ENCODE measurements at regions not wholly inside any gene's neighbourhood (a gene's known extent, or its start where the extent isn't known, plus 50 kb on each side); places are given as distances from the start of the nearest gene placed in this dataset.

- Histone ChIP-seq H3K4me2 (ENCODE audit: low read depth, low read length) (no peak overlapping the region), H3K9me3 (ENCODE audit: low read length) (no peaks in the 10 kb centered on the region), H3K4me3 (replicated peaks in 1 of 3; ENCODE audit: insufficient read depth in 1 of 3, low read depth in 2 of 3, low read length in 3 of 3) (no peak overlapping the region), H3K79me2 (ENCODE audit: insufficient read depth, low read length) (no peaks in the 10 kb centered on the region), H3K4me1 (ENCODE audit: insufficient read depth, low read length) (no peaks in the 10 kb centered on the region), H3K27me3 (ENCODE audit: control insufficient read depth in 1 of 2, insufficient read depth in 2 of 2, low read length in 2 of 2) (no peaks in the 10 kb centered on the region), H3K36me3 (replicated peaks in 1 of 2; ENCODE audit: control insufficient read depth in 1 of 2, insufficient read depth in 2 of 2, low read length in 2 of 2) (no peaks in the 10 kb centered on the region), H2AFZ (ENCODE audit: low read length) (no peak overlapping the region), H3K9ac (ENCODE audit: insufficient read depth, low read depth, low read length) (no peak overlapping the region), H4K20me1 (ENCODE audit: insufficient read depth, low read length) (no peaks in the 10 kb centered on the region), H3K27ac (ENCODE audit: extremely low read length, insufficient read depth, low read length) (no peak overlapping the region)
- ChIA-PET POLR2A (no interaction called here), CTCF (ENCODE audit: low intra/inter-chr PET ratio, low total read pairs) (no interaction called here)
- no TSS peak for BruUV-seq (replicated peaks)
- no peak for DNase-seq (ENCODE audit: low spot score)
- TF ChIP-seq RARA (CRISPR knock-in tag; IDR thresholded peaks at IDR 0.05) = no peak
- intact Hi-C loops (cut with micrococcal nuclease; ENCODE audit: unreplicated experiment) (no loop called here), in situ Hi-C loops (cut with HindIII; ENCODE audit: extremely low pct_ligation_motif_present, low pct_unique_long_range_greater_than_20kb) (no loop called here)
- ATAC-seq = no peak
- FAIRE-seq = no peak
Observed at GRCh38 chr1:118325550-118326225, 140.7 kb upstream of the SPAG17 start.

- no peaks in the 10 kb centered on the region for H4K20me1 ChIP-seq (ENCODE audit: insufficient read depth, low read length)
- in situ Hi-C loops (cut with HindIII; ENCODE audit: extremely low pct_ligation_motif_present, low pct_unique_long_range_greater_than_20kb) (no loop called here), intact Hi-C loops (cut with micrococcal nuclease; ENCODE audit: unreplicated experiment) (no loop called here)
- WGBS (ENCODE audit: low lambda C conversion rate) = 0% methylated on average over 1 of the region's 1 CpG
- H3K9me3 ChIP-seq (ENCODE audit: low read length) = 0 out of 2 replicates have a peak, but pooled peaks cover 2% of the 10 kb centered on the region
- no TSS peak for BruUV-seq (replicated peaks)
- FAIRE-seq = no peak
- ChIA-PET CTCF (ENCODE audit: low intra/inter-chr PET ratio, low total read pairs) (no interaction called here), POLR2A (no interaction called here)
- no peak for DNase-seq (ENCODE audit: low spot score)
- TF ChIP-seq RAD21 (CRISPR knock-in tag; IDR thresholded peaks at IDR 0.05) = no peak
- TF ChIP-seq RNF219 (CRISPR knock-in tag; IDR thresholded peaks at IDR 0.05) = no peak
- TF ChIP-seq ZFYVE20 (CRISPR knock-in tag; IDR thresholded peaks at IDR 0.05; ENCODE audit: borderline replicate concordance, low read depth) = no peak
- TF ChIP-seq, protein P1, sequence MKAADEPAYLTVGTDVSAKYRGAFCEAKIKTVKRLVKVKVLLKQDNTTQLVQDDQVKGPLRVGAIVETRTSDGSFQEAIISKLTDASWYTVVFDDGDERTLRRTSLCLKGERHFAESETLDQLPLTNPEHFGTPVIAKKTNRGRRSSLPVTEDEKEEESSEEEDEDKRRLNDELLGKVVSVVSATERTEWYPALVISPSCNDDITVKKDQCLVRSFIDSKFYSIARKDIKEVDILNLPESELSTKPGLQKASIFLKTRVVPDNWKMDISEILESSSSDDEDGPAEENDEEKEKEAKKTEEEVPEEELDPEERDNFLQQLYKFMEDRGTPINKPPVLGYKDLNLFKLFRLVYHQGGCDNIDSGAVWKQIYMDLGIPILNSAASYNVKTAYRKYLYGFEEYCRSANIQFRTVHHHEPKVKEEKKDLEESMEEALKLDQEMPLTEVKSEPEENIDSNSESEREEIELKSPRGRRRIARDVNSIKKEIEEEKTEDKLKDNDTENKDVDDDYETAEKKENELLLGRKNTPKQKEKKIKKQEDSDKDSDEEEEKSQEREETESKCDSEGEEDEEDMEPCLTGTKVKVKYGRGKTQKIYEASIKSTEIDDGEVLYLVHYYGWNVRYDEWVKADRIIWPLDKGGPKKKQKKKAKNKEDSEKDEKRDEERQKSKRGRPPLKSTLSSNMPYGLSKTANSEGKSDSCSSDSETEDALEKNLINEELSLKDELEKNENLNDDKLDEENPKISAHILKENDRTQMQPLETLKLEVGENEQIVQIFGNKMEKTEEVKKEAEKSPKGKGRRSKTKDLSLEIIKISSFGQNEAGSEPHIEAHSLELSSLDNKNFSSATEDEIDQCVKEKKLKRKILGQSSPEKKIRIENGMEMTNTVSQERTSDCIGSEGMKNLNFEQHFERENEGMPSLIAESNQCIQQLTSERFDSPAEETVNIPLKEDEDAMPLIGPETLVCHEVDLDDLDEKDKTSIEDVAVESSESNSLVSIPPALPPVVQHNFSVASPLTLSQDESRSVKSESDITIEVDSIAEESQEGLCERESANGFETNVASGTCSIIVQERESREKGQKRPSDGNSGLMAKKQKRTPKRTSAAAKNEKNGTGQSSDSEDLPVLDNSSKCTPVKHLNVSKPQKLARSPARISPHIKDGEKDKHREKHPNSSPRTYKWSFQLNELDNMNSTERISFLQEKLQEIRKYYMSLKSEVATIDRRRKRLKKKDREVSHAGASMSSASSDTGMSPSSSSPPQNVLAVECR (CRISPR knock-in tag; IDR thresholded peaks at IDR 0.05; ENCODE audit: borderline replicate concordance) = no peak
- no peak overlapping the region for H3K4me2 ChIP-seq (ENCODE audit: low read depth, low read length)
- H3K36me3 ChIP-seq (replicated peaks in 1 of 2; ENCODE audit: control insufficient read depth in 1 of 2, insufficient read depth in 2 of 2, low read length in 2 of 2) = no peaks in the 10 kb centered on the region
- no peak overlapping the region for H3K9ac ChIP-seq (ENCODE audit: insufficient read depth, low read depth, low read length)
- H2AFZ ChIP-seq (ENCODE audit: low read length) = no peak overlapping the region
- no peak for ATAC-seq
- H3K79me2 ChIP-seq (ENCODE audit: insufficient read depth, low read length) = no peaks in the 10 kb centered on the region
- H3K4me3 ChIP-seq (replicated peaks in 1 of 3; ENCODE audit: insufficient read depth in 1 of 3, low read depth in 2 of 3, low read length in 3 of 3) = no peak overlapping the region
- no peaks in the 10 kb centered on the region for H3K4me1 ChIP-seq (ENCODE audit: insufficient read depth, low read length)
- H3K27me3 ChIP-seq (ENCODE audit: control insufficient read depth in 1 of 2, insufficient read depth in 2 of 2, low read length in 2 of 2) = no peaks in the 10 kb centered on the region
- H3K27ac ChIP-seq (ENCODE audit: extremely low read length, insufficient read depth, low read length) = no peak overlapping the region
Observed at GRCh38 chr1:118323246-118323645, 138.2 kb upstream of the SPAG17 start.
